ENCODE measurements at regions not wholly inside any gene's neighbourhood (a gene's known extent, or its start where the extent isn't known, plus 50 kb on each side); places are given as distances from the start of the nearest gene placed in this dataset.

DNA sequence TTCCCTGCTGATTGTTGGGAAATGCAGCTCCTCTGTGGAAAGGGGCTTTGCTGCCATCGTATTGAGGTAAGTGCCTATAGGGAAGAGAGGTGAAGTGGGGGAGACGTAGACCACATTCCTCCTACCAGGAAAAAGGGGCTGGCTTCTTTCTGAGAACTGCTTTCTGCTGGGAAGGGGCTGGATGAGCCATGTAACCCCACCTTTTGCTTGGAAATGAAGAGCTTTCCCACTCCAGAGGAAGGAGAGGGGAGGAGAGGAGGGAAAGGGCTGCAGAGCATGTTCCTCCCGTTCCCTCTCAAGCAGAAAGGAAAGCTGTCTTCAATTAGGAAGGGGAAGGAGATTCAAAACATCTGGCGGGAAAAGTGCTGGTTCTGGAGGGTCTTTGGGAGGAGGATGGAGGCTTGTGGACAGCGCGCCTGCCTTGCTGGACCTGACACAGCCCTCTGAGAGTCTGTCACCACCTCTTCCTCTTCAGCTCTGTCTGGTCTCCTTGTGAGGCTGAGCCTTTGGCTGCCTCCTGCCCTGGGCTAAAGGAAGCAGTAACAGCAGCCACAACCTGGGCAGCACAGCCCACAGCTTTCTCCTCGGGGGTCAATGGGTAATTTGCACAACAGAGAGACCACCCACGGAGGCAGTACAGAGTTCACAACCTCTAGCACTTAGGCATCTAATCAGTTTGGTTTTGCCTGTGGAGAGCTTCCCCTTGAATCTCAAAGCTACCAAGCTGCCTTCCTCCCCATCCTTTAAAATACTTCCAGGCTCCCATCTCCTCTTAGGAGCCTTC lies 410.0 kb upstream of the TNP1 start:
- no peaks in the 10 kb centered on the region for H3K9me2 ChIP-seq (replicated peaks; ENCODE audit: control insufficient read depth, low read length)
- no peaks in the 10 kb centered on the region for H3F3A ChIP-seq (ENCODE audit: control insufficient read depth, insufficient read depth)
- peaks cover 7% of the 10 kb centered on the region; the same call in 1 of the 2 replicates for H3K27me3 ChIP-seq (ENCODE audit: control insufficient read depth, low read length)
- H3K27ac ChIP-seq (ENCODE audit: low read depth, low read length) = no peak overlapping the region
- peaks cover 6% of the 10 kb centered on the region; the same call in 1 of the 2 replicates for H3K9me3 ChIP-seq (ENCODE audit: control insufficient read depth, insufficient read depth, low read length)
- TF ChIP-seq CTCF (IDR thresholded peaks at IDR 0.05; ENCODE audit: low read depth, low read length, poor library complexity, severe bottlenecking) (no peak), EZH2phosphoT487 (IDR thresholded peaks at IDR 0.05; ENCODE audit: borderline replicate concordance, low read length) (no peak)
- no peak overlapping the region for H3K4me3 ChIP-seq (ENCODE audit: low read length)
- H3K36me3 ChIP-seq (ENCODE audit: control insufficient read depth, low read length) = no peaks in the 10 kb centered on the region
- no peaks in the 10 kb centered on the region for H4K20me1 ChIP-seq (ENCODE audit: control insufficient read depth, insufficient read depth, low read depth, low read length)
- no peaks in the 10 kb centered on the region for H3K79me2 ChIP-seq (ENCODE audit: control insufficient read depth, low read length)
- no peak overlapping the region for H3K4me2 ChIP-seq (ENCODE audit: low read length)
- no peaks in the 10 kb centered on the region for H3K4me1 ChIP-seq (ENCODE audit: control insufficient read depth, low read length)

DNA sequence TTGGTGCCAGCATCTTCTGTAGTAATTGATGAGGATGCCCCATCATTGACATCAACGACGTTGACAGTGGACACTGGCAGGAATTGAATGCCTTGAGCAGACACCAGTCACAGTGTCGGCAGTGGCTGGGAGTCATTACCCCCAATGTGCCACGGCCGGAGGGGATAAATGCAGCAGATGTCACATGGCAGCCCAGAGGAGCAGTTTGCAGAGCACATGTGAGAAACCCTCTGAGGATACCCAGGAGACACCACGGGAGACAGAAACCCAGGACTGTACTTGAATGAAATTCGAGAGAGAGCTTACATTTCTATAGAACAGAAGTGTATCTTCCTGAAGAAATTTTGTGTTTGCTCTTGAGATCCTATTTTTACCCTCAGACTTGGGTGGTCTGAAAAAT lies 409.1 kb upstream of the TNP1 start:
- Histone ChIP-seq H3K4me1 (ENCODE audit: control insufficient read depth, low read length) (no peaks in the 10 kb centered on the region), H3K79me2 (ENCODE audit: control insufficient read depth, low read length) (no peaks in the 10 kb centered on the region), H4K20me1 (ENCODE audit: control insufficient read depth, insufficient read depth, low read depth, low read length) (no peaks in the 10 kb centered on the region), H3K27me3 (ENCODE audit: control insufficient read depth, low read length) (peaks cover 7% of the 10 kb centered on the region; the same call in 1 of the 2 replicates), H3K4me2 (ENCODE audit: low read length) (no peak overlapping the region), H3F3A (ENCODE audit: control insufficient read depth, insufficient read depth) (no peaks in the 10 kb centered on the region), H3K27ac (ENCODE audit: low read depth, low read length) (no peak overlapping the region), H3K36me3 (ENCODE audit: control insufficient read depth, low read length) (no peaks in the 10 kb centered on the region), H3K9me2 (replicated peaks; ENCODE audit: control insufficient read depth, low read length) (no peaks in the 10 kb centered on the region), H3K4me3 (ENCODE audit: low read length) (no peak overlapping the region), H3K9me3 (ENCODE audit: control insufficient read depth, insufficient read depth, low read length) (peaks cover 6% of the 10 kb centered on the region; the same call in 1 of the 2 replicates)
- TF ChIP-seq CTCF (IDR thresholded peaks at IDR 0.05; ENCODE audit: low read depth, low read length, poor library complexity, severe bottlenecking) (no peak), EZH2phosphoT487 (IDR thresholded peaks at IDR 0.05; ENCODE audit: borderline replicate concordance, low read length) (no peak)

DNA sequence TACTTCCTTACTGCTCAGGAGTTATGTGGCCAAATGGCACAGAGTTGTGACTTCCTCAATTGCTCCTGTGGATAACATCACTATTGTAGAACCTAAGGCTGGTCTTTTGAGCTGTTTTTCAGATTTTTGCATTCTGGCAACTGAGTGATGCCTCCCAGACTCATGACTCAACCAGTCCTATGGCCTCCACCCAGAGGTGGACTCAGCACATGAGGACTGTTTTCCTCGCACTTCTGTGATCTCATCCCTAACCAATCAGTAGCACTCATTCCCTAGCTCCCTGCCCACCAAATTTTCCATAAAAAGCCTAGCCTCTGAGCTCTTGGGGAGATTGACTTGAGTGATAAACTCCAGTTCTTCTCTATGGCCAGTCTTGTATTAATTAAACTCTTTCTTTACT lies 407.9 kb upstream of the TNP1 start:
- Histone ChIP-seq H3F3A (ENCODE audit: control insufficient read depth, insufficient read depth) (no peaks in the 10 kb centered on the region), H4K20me1 (ENCODE audit: control insufficient read depth, insufficient read depth, low read depth, low read length) (no peaks in the 10 kb centered on the region), H3K27me3 (ENCODE audit: control insufficient read depth, low read length) (peaks cover 7% of the 10 kb centered on the region; the same call in 1 of the 2 replicates), H3K27ac (ENCODE audit: low read depth, low read length) (no peak overlapping the region), H3K4me1 (ENCODE audit: control insufficient read depth, low read length) (no peaks in the 10 kb centered on the region), H3K4me2 (ENCODE audit: low read length) (no peak overlapping the region), H3K79me2 (ENCODE audit: control insufficient read depth, low read length) (no peaks in the 10 kb centered on the region), H3K4me3 (ENCODE audit: low read length) (no peak overlapping the region), H3K9me2 (replicated peaks; ENCODE audit: control insufficient read depth, low read length) (no peaks in the 10 kb centered on the region), H3K9me3 (ENCODE audit: control insufficient read depth, insufficient read depth, low read length) (peaks cover 6% of the 10 kb centered on the region; the same call in 1 of the 2 replicates), H3K36me3 (ENCODE audit: control insufficient read depth, low read length) (no peaks in the 10 kb centered on the region)
- TF ChIP-seq EZH2phosphoT487 (IDR thresholded peaks at IDR 0.05; ENCODE audit: borderline replicate concordance, low read length) (no peak), CTCF (IDR thresholded peaks at IDR 0.05; ENCODE audit: low read depth, low read length, poor library complexity, severe bottlenecking) (no peak)

Measured in DOHH2 (cell line).